Left ventricle myocardium inferior (tissue), 1 donor: ENCODE measurements at regions not wholly inside any gene's neighbourhood (a gene's known extent, or its start where the extent isn't known, plus 50 kb on each side); places are given as distances from the start of the nearest gene placed in this dataset.

Experiments used
- DNase-seq: peaks from one replicate; pipeline ENCODE4 v3.0.0-alpha.2; 2020
- H3K27ac ChIP-seq: fragments of 200-600 bp; replicated peaks from 2 replicates; pipeline ENCODE4 v1.8.0; 2021
- H3K27me3 ChIP-seq: fragments of 200-600 bp; 2 replicates; pipeline ENCODE4 v1.8.0; 2021; ENCODE audit warnings: low read depth
- H3K36me3 ChIP-seq: fragments of 200-600 bp; 2 replicates; pipeline ENCODE4 v1.8.0; 2021
- H3K4me1 ChIP-seq: fragments of 200-600 bp; 2 replicates; pipeline ENCODE4 v1.8.0; 2021
- H3K4me3 ChIP-seq: fragments of 200-600 bp; 2 replicates; pipeline ENCODE4 v1.8.0; 2021; ENCODE audit warnings: mild to moderate bottlenecking, moderate library complexity
- H3K9me3 ChIP-seq: fragments of 200-600 bp; replicated peaks from 2 replicates; pipeline ENCODE4 v1.8.0; 2021
- intact Hi-C: fragments of 100-400 bp; cut with micrococcal nuclease; formaldehyde crosslinking; loops from one replicate; pipeline ENCODE4 v1.11.0; 2022
- TF ChIP-seq, protein P1 (sequence below): fragments of 200-600 bp; IDR thresholded peaks from 2 replicates; pipeline ENCODE4 v1.8.0; 2021; ENCODE audit warnings: antibody characterized with exemption, mild to moderate bottlenecking, borderline replicate concordance
- donor health status: DM: no; HTN: yes; CAD: no; lungs with severe emphysema.

DNA sequence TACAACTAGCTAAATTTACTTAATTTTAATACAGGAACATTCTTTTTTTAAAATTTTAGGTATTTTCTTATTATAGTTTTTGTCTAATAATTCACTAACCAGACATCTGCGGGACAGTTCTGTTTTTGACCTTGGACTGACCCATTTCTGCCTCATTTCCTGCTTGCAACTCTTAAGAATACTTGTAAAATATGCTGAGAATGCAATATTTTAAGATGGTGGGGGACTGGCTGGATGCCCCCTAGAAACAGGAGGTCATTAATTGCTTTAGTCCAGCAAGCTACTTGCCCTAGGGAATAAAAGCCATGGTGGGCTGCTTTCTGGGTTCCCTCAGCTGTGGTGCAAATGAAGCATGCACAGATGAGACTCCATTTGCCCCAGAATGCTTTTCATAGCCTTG is 2348.4 kb downstream of the PCDH7 start:
- H3K27ac ChIP-seq: no peak overlapping the region
- peaks cover 24% of the 10 kb centered on the region for H3K9me3 ChIP-seq
- no peak for DNase-seq
- TF ChIP-seq, protein P1, sequence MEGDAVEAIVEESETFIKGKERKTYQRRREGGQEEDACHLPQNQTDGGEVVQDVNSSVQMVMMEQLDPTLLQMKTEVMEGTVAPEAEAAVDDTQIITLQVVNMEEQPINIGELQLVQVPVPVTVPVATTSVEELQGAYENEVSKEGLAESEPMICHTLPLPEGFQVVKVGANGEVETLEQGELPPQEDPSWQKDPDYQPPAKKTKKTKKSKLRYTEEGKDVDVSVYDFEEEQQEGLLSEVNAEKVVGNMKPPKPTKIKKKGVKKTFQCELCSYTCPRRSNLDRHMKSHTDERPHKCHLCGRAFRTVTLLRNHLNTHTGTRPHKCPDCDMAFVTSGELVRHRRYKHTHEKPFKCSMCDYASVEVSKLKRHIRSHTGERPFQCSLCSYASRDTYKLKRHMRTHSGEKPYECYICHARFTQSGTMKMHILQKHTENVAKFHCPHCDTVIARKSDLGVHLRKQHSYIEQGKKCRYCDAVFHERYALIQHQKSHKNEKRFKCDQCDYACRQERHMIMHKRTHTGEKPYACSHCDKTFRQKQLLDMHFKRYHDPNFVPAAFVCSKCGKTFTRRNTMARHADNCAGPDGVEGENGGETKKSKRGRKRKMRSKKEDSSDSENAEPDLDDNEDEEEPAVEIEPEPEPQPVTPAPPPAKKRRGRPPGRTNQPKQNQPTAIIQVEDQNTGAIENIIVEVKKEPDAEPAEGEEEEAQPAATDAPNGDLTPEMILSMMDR: no peak
- intact Hi-C loops: no loop called here
- H3K4me1 ChIP-seq: peaks cover 8% of the 10 kb centered on the region
- no peak overlapping the region for H3K4me3 ChIP-seq
- H3K27me3 ChIP-seq: no peaks in the 10 kb centered on the region
- no peaks in the 10 kb centered on the region for H3K36me3 ChIP-seq

DNA sequence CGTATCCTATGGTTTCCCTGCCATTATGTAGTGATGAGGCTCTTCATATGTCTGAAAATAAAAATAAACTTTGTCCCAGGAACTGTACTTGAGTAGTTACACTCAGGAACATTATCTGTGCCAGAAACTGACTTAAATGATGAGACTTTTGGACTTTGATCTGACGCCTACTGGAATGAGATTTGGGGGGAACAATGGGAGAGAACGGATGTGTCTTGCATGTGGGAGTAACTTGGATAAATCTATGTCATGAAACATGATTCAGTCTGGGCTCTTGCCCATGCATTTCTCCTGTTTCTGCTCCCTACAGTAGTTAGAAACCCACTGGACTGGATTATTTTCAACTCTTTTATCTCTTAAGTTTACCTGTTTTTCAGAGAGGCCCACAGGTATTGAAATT is 2351.4 kb downstream of the PCDH7 start:
- DNase-seq: no peak
- peaks cover 8% of the 10 kb centered on the region for H3K4me1 ChIP-seq
- intact Hi-C loops: no loop called here
- H3K27me3 ChIP-seq: no peaks in the 10 kb centered on the region
- no peak overlapping the region for H3K27ac ChIP-seq
- peaks cover 24% of the 10 kb centered on the region for H3K9me3 ChIP-seq
- TF ChIP-seq, protein P1: no peak
- no peaks in the 10 kb centered on the region for H3K36me3 ChIP-seq
- H3K4me3 ChIP-seq: no peak overlapping the region

DNA sequence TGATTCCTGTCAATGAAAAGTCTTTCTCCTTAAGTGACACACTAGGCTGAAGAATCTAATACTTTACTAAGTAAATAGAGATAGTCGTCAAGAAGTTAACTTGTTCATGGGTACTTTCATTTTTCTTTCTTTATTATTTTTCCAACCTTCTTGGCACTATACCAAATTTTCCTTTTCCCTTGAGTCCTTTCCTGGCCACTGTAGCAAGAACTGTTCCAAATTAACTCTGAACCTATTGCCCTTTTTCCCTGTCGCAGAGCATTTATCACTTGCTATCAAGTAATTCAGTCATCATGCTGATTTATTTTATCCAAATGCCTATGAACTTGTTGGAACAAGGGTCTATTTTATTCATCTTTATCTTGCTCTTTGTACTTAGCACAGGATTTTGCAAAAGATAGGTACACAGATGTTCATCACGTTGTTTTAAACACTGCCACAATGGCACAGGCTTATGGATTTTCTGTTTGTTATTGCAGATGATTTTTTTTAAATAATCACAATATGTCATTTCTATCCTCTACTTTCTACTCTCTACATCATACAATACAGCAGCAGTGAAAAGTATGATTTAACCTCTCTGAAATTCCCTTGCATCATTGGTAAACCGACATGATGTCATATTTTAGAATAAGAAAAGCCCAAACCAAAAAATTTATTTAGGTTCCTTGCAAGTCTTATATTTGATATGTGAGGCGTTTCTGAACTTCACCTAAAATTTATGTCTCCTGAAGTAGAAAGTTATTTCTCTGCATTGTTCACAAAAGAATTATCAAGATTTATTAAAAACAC is 2352.3 kb downstream of the PCDH7 start:
- no peak overlapping the region for H3K27ac ChIP-seq
- H3K9me3 ChIP-seq: peaks cover 24% of the 10 kb centered on the region
- peaks cover 8% of the 10 kb centered on the region for H3K4me1 ChIP-seq
- TF ChIP-seq, protein P1: no peak
- no peak overlapping the region for H3K4me3 ChIP-seq
- intact Hi-C loops: no loop called here
- no peaks in the 10 kb centered on the region for H3K36me3 ChIP-seq
- no peaks in the 10 kb centered on the region for H3K27me3 ChIP-seq
- DNase-seq: no peak

DNA sequence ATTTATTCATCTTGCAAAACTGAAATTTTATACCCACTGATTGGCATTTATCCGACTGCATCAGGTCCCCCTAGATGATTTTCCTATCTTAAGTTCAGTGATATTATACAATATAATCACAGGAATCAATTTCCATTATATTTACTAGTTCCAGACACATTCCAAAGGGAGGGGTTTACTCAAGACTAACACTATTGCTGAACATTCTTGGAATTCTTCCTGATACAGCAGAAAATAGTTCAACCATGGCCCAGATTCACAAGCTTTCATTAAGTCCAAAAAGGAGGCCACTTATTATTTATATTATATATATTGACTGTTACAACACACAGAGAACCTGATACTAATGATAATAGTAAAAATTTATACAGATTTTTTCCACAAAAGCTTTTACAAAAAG is 2353.6 kb downstream of the PCDH7 start:
- H3K9me3 ChIP-seq: peaks cover 18% of the 10 kb centered on the region
- H3K4me1 ChIP-seq: peaks cover 8% of the 10 kb centered on the region
- intact Hi-C loops: no loop called here
- no peaks in the 10 kb centered on the region for H3K36me3 ChIP-seq
- no peak overlapping the region for H3K27ac ChIP-seq
- DNase-seq: no peak
- H3K4me3 ChIP-seq: no peak overlapping the region
- no peaks in the 10 kb centered on the region for H3K27me3 ChIP-seq
- TF ChIP-seq, protein P1: no peak

DNA sequence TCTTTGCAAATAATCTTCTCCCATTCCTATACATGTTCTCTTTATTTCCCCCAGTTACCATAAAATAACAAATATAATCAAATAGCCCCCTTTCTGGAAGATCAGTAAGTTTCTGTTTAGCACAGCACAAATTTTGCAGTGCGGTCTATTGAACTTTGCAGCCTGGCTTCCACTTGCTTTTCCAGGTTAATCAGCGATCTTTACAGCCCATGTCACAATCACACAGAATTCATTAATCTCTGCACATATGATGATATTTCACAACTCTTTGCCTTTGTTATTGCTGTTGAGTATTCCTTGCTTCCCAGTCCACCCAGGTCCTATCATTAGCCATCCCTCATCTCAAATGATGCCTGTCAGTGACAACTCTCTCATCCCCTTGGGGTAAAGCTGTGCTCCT is 2358.0 kb downstream of the PCDH7 start:
- no peaks in the 10 kb centered on the region for H3K36me3 ChIP-seq
- no peak overlapping the region for H3K4me3 ChIP-seq
- H3K4me1 ChIP-seq: peaks cover 4% of the 10 kb centered on the region
- H3K9me3 ChIP-seq: no peaks in the 10 kb centered on the region
- H3K27me3 ChIP-seq: no peaks in the 10 kb centered on the region
- intact Hi-C loops: no loop called here
- TF ChIP-seq, protein P1: no peak
- no peak overlapping the region for H3K27ac ChIP-seq
- no peak for DNase-seq
